ENCODE measurements at regions not wholly inside any gene's neighbourhood (a gene's known extent, or its start where the extent isn't known, plus 50 kb on each side); places are given as distances from the start of the nearest gene placed in this dataset.

DNA sequence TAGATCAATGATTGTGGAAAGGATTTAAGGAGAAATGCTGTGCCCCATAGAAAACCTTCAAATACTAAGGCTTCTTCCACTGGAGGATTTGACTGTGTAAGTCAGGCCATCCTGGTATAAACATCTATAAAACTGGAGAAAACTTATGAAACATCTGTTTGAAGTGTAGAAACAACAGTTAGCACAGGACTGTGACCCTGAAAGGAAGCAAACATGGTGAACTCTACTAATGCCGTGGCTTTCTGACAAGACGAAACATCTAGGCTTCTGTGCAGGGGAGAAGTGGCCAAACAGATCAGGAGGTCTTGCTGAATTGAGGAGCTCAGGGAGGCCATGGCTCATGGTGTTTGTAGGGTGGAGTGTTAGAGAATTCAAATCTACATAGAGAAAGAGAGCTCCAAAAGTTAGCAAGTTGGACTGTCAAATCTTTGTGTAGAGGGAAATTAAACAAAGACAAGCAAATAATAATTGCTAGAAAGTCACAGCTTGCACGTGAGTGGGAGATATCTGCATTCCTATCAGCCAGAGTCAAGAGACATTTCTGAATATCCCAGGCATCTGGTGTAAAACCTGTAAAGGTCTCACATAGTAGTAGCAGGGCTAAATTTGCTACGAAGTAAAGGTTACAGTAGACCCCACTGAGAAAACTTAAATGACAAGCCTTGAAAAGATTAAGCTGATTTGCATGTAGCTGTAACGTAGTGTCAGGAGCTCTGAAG, 566.8 kb upstream of the B3GALT2 start:
- TF ChIP-seq GATA2 (IDR thresholded peaks at IDR 0.05; ENCODE audit: low read depth, low read length), result no peak

DNA sequence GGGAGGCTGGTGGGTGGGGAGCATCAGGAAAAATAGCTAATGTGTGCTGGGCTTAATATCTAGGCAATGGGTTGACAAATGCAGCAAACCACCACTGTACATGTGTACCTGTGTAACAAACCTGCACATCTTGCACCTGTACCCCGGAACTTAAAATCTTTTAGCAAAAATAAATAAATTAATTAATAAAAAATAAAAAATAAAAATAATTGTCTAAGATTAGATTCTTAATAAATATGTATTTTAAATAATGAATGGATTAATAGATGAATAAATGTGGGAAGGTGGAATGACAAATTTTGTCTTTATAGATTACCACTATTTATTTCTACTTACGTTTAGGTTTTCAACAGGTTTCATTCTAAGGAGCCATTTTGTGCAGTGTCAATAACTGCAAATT, 563.5 kb upstream of the B3GALT2 start:
- no peak for TF ChIP-seq GATA2 (IDR thresholded peaks at IDR 0.05; ENCODE audit: low read depth, low read length)
- no peak for TF ChIP-seq GATA3 (IDR thresholded peaks at IDR 0.05; ENCODE audit: low read depth, low read length)

DNA sequence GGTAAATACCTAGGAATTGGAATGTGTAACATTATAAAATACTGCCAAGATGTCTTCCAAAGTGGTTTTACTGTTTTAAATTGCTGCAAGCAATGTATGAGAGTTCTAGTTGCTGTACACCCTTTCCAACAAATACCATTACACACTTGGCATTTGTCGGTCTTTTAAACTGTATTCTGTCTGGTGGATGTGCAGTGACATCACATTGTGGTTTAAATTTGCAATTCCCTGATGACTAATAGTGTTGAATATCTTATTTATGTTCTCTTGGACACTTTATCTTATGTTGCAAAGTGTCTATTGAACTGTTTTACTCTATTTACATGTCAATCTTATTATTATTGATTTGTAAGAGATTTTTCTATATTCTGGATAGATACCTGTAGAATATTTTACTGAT, 561.2 kb upstream of the B3GALT2 start:
- TF ChIP-seq GATA2 (IDR thresholded peaks at IDR 0.05; ENCODE audit: low read depth, low read length), result no peak
- TF ChIP-seq GATA3 (IDR thresholded peaks at IDR 0.05; ENCODE audit: low read depth, low read length), result no peak

DNA sequence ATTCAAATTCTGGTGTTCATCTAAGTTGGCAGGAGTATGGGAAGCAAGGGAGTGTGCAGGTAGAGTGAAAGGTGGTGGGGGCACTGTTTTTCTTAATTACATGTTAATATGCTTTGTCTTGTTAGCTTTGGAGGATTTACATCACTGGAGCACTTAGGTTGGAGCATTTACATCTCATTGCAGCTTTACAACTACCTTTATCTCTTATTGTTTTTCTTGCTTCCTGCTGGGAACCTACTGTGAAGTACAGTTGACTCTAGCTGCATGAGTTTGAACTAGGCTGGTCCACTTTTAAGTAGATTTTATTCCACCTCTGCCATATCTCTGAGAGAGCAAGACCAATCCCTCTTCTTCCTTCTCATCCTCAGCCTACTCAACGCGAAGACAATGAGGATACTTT, 554.8 kb upstream of the B3GALT2 start:
- no peak for TF ChIP-seq GATA2 (IDR thresholded peaks at IDR 0.05; ENCODE audit: low read depth, low read length)
- TF ChIP-seq GATA3 (IDR thresholded peaks at IDR 0.05; ENCODE audit: low read depth, low read length), result no peak

DNA sequence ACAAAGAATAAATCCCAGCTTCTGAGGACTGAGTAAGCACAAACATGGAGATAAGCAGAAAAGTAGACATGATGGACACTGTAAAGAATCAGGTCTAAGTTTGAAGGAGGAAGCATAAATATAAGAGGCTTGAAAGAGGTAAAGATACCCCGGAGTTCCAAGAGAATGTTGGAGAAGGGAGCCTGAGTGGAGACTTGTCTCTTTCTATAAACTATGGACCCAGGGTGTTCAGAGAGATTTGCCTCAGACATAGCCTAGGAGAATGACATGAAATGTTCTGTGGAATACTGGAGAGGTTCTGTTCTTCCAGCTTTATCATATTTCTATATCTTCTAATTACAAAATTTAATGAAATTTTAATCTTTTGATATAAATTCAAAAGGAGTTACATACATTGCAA, 554.3 kb upstream of the B3GALT2 start:
- TF ChIP-seq GATA2 (IDR thresholded peaks at IDR 0.05; ENCODE audit: low read depth, low read length), result no peak
- no peak for TF ChIP-seq GATA3 (IDR thresholded peaks at IDR 0.05; ENCODE audit: low read depth, low read length)

DNA sequence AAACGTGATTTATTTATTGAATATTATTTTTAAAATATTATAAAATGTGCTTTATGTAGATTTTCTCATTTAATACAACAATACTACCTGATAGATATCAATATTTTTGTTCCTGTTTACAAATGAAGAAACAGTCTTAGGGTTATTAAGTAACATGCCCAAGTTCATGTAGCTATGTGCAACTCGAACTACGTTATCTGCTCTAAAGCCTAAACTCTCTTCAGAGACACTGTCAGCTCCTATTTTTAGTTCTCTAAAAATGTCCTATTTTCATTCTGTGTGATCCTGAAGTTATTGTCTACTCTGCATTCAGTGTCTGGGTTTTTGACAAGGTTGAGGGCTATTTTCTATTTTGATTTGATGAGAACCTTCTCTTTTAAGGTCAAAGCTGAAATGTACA, 550.1 kb upstream of the B3GALT2 start:
- TF ChIP-seq GATA2 (IDR thresholded peaks at IDR 0.05; ENCODE audit: low read depth, low read length) (no peak), GATA3 (IDR thresholded peaks at IDR 0.05; ENCODE audit: low read depth, low read length) (no peak)

DNA sequence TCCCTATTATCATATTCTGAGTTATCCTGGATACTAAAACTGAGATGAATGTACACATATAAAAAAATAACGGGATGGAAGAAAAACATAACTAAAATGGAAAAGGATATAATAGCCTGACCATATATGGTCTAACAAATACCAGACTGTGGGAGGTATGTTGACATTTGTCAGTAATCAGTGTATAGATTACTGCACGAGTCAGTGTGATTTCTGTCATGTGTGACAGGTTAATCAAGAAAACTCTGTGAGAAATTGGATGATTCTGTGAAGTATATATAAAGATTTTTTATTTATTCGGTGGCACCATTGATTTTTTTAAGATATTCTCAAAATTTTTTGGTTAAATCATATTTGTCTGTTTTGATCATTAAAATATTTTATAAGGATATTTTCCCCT, 547.3 kb upstream of the B3GALT2 start:
- TF ChIP-seq GATA3 (IDR thresholded peaks at IDR 0.05; ENCODE audit: low read depth, low read length) (no peak), GATA2 (IDR thresholded peaks at IDR 0.05; ENCODE audit: low read depth, low read length) (no peak)

DNA sequence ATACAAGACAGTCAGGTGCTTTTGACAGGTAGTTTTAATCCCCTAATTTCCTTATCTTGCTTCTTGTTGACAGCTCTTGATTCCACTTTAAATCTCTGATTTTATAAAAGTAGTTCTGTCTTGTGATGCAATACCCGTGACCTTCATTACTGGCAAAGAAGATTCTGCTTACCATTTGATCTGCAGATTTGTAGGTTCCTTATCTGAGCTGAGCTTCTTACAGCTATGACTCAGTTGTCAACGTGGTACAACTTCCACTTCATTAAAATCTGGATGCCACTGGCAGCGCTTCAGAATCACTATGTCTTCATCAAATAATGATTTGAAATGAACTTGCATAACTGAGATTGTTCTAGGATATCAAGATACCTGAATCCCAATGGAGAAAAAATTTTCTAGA, 543.6 kb upstream of the B3GALT2 start:
- TF ChIP-seq GATA3 (IDR thresholded peaks at IDR 0.05; ENCODE audit: low read depth, low read length) (no peak), GATA2 (IDR thresholded peaks at IDR 0.05; ENCODE audit: low read depth, low read length) (no peak)

DNA sequence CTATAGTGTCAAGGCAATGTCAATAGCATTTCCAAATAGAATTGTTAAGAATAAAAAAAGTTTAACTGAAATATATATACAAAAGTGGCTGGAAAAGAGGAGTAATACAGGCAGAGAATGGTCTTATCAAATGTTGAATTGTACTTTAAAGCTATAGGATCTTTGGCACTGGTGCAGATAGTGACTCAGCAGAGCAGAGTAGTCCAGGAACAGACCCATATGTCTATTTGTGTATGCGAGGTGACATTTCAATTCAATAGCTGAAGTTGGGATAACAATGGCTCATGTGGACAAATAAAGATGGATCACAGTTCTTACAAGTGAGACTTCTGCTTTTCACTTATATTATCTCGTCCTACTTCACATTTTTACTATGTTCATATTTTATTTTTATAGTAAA, 543.0 kb upstream of the B3GALT2 start:
- TF ChIP-seq GATA2 (IDR thresholded peaks at IDR 0.05; ENCODE audit: low read depth, low read length) (no peak), GATA3 (IDR thresholded peaks at IDR 0.05; ENCODE audit: low read depth, low read length) (no peak)

DNA sequence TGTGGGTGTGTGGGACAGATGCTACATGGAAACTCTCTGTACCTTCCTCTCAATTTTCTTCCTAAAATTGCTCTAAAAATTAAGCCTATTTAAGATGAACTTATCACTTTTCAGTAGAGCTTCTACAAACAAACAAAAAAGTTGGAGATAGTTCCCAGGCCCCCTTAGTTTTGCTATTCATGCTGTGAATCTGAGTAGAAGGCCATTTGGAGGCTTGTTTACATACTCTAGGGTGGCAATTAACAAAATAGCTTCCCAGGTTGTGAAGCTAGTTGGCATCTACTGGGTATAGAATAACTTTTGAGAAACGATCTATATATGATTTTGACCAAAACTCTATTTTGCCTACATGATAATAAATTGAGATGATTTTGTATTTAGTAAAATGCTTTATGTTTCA, 541.4 kb upstream of the B3GALT2 start:
- TF ChIP-seq GATA3 (IDR thresholded peaks at IDR 0.05; ENCODE audit: low read depth, low read length) (no peak), GATA2 (IDR thresholded peaks at IDR 0.05; ENCODE audit: low read depth, low read length) (no peak)

DNA sequence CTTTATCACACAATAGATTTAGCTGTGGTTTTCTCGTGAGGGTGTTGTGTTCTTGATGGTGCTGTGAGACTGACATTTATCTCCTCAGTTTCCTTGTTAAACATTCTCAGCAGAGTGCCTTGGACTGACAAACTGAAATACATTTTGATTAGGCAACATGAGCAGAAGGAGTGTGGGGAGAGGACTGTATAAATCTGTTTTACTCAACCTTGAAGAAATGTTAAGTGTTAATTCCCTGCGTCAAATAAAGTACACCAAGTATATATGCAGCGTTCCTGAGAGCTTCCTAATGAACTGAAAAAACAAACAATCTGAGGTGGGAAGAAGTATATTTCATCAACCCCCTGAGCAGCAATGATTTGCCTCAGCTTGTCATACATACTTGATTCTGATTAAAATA, 540.3 kb upstream of the B3GALT2 start:
- TF ChIP-seq GATA3 (IDR thresholded peaks at IDR 0.05; ENCODE audit: low read depth, low read length), result no peak
- TF ChIP-seq GATA2 (IDR thresholded peaks at IDR 0.05; ENCODE audit: low read depth, low read length), result no peak

DNA sequence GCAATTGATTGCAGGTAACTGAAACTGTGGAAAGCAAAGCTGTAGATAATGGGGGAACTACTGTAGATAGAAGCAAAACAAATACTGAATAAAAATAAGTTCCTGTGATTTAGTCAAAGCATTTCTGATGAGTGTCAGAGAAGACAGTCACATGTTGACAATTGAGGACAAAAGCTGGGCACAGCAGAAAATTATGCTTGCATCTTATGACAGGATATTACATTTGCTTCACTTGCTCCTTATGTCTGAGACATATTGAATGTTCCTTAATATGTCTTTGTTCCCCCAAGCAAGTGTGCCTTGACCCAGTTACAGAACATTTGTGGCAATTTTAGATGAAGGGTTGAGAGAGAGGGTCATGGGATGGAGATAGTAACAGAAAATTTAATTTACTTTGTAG, 526.0 kb upstream of the B3GALT2 start:
- no peak for TF ChIP-seq GATA3 (IDR thresholded peaks at IDR 0.05; ENCODE audit: low read depth, low read length)
- no peak for TF ChIP-seq GATA2 (IDR thresholded peaks at IDR 0.05; ENCODE audit: low read depth, low read length)

DNA sequence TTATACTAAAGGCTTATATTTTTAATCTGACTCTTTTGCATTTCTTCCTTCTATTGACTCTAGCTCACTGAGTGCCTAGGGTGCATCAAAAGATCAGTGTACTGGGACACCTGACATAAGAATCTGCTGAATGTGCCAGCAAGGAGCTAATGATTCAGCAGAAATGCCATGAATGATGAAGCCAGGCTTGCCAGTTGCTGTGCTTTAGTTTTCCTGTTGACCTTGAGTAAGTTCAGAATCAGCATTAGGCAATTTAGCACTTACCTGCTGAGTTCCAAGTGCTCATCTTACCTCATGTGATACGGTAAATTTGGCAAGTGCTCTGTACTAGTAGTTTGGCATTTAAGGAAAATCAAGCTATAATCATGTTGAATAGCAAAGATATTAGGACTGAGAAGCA, 523.2 kb upstream of the B3GALT2 start:
- TF ChIP-seq GATA2 (IDR thresholded peaks at IDR 0.05; ENCODE audit: low read depth, low read length) (no peak), GATA3 (IDR thresholded peaks at IDR 0.05; ENCODE audit: low read depth, low read length) (no peak)

DNA sequence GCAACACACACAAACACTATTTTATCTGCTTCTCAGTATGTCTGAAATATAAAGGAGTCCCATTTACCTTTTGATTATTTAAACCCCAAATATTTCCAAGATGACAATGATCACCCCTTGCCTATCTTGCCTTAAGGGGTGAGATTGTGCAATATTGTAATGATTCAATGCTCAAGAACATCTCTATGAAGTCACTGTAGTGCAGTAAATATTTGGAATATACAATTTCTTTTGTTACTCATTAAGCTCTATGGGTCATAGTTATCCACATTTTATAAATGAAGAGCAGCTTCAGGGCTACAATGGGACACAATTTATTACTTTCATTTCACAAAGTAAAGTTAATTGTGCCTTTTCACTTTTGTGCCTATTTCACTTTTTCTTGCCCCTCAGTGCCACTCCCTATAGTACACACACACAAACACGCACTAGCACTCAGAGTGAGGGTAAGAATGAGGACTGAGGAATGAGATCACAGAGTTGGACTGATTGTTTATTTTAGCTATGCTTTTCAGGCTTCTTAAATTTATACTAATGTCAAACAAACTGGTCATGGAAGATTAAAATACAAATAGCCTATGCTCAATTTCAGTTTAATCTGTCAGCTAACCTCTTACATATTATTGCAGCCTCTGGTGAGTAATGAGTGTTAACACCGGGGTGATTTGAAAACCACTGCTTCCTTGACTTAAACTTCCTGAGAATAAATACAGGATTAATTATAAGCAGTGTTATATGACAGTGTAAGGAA, 521.0 kb upstream of the B3GALT2 start:
- TF ChIP-seq GATA3 (IDR thresholded peaks at IDR 0.05; ENCODE audit: low read depth, low read length) (no peak), GATA2 (IDR thresholded peaks at IDR 0.05; ENCODE audit: low read depth, low read length) (no peak)

DNA sequence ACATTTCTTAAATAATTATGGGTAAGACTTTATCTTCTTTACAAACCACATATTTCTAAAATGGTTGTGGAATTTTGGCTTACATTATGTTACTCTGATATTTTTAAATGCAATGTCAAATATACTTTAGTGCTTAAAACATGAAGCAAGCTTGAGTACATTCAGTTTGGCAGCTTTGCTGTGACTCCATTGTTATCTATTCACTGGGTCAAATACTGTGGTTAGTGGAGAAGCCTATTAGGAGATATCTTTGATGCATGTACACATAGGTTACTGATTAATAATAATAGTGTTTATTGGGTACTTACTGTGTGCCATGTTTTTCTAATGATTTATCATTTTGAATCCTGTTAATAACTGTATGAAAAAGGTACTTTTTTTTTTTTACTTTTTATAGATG, 520.4 kb upstream of the B3GALT2 start:
- TF ChIP-seq GATA3 (IDR thresholded peaks at IDR 0.05; ENCODE audit: low read depth, low read length) (no peak), GATA2 (IDR thresholded peaks at IDR 0.05; ENCODE audit: low read depth, low read length) (no peak)
